ENCODE measurements at regions not wholly inside any gene's neighbourhood (a gene's known extent, or its start where the extent isn't known, plus 50 kb on each side); places are given as distances from the start of the nearest gene placed in this dataset.

DNA sequence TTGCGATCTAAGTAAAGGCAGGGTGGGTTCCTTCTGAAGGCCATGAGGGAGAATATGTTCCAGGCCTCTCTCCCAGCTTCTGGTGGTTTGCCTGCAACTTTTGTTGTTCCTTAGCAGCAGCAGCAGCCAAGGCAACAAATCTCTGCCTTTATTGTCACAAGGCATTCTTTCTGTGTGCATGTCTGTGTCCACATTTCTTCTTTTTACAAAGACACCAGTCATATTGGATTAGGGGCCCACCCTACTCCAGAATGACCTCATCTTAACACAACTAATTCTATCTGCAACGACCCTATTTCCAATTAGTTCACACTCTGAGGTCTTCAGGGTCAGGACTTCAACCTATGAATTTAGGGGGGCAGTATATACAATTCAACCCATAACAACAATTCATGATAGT lies 587.5 kb downstream of the XIRP2 start:
- TF ChIP-seq, protein P1, sequence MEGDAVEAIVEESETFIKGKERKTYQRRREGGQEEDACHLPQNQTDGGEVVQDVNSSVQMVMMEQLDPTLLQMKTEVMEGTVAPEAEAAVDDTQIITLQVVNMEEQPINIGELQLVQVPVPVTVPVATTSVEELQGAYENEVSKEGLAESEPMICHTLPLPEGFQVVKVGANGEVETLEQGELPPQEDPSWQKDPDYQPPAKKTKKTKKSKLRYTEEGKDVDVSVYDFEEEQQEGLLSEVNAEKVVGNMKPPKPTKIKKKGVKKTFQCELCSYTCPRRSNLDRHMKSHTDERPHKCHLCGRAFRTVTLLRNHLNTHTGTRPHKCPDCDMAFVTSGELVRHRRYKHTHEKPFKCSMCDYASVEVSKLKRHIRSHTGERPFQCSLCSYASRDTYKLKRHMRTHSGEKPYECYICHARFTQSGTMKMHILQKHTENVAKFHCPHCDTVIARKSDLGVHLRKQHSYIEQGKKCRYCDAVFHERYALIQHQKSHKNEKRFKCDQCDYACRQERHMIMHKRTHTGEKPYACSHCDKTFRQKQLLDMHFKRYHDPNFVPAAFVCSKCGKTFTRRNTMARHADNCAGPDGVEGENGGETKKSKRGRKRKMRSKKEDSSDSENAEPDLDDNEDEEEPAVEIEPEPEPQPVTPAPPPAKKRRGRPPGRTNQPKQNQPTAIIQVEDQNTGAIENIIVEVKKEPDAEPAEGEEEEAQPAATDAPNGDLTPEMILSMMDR (IDR thresholded peaks at IDR 0.05): no peak
- TF ChIP-seq POLR2A (IDR thresholded peaks at IDR 0.05) (no peak), EP300 (IDR thresholded peaks at IDR 0.05) (no peak)
